ENCODE measurements at regions not wholly inside any gene's neighbourhood (a gene's known extent, or its start where the extent isn't known, plus 50 kb on each side); places are given as distances from the start of the nearest gene placed in this dataset.

DNA sequence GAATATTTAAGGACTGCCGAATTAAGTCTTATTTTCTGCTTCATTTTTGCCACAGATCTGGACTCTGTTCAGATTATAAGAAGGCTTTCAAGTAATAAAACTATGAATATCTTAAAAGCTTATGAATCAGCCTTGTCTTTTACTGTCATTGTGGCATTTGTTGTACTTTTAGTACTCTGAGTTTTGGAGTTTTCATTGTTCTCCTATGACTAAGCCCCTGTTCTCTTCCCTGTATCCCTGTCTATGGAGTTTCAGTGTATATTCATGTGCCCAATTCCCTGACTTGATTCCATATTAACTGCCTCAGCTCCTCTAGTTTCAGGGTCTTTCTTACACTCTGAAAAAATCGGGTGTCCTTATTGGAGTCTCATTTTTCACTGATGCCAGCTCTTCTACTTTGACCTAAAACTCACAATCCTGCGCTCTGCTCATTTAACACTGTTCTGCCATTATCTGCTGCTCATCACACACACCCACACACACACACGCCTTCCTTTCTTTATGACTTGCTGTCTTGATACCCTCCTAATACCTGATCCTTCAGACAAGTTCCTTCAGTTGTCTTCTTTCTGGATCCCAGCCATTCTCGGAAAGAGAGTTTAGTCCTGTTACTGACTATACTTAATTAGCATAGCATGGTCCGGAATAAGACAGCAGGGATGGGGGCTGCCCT, 511.8 kb downstream of the CPS1 start:
- no peaks in the 10 kb centered on the region for H3K36me3 ChIP-seq (ENCODE audit: insufficient read depth, low read length)
- H3K9me3 ChIP-seq (ENCODE audit: low read depth, low read length) = no peaks in the 10 kb centered on the region
- no peak overlapping the region for H3K4me3 ChIP-seq
- H3K9ac ChIP-seq (ENCODE audit: insufficient read length) = no peak overlapping the region
- TF ChIP-seq POLR2AphosphoS5 (IDR thresholded peaks at IDR 0.05; ENCODE audit: borderline replicate concordance, low read depth, low read length) (no peak), FOXP2 (optimal IDR thresholded peaks at IDR 0.05; ENCODE audit: control extremely low read depth, extremely low read length, insufficient read depth) (no peak), EZH2 (IDR thresholded peaks at IDR 0.05) (no peak)
- no peak overlapping the region for H3K27ac ChIP-seq
- no peak for DNase-seq (ENCODE audit: low read depth, low spot score)

DNA sequence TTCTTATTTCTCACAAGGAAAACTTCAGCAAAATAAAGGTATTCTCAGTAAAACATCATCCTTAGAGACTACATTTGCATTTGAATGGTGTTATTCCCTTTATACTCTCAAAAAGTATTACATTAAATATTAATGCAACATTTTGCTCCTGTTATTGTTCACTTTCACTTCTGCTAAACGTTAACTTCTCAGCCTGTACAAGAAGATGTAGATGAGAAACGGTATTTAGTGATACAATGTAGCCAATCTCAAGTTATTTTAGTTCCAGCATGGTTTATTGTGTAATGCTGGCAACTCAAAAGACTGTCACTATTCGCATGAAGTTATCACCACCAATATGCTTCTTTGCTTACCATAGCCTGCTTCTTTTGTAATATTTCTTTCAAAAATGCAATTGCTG, 514.1 kb downstream of the CPS1 start:
- H3K9me3 ChIP-seq (ENCODE audit: low read depth, low read length) = no peaks in the 10 kb centered on the region
- no peak overlapping the region for H3K4me3 ChIP-seq
- H3K9ac ChIP-seq (ENCODE audit: insufficient read length) = no peak overlapping the region
- H3K27ac ChIP-seq = no peak overlapping the region
- DNase-seq (ENCODE audit: low read depth, low spot score) = no peak
- H3K36me3 ChIP-seq (ENCODE audit: insufficient read depth, low read length) = no peaks in the 10 kb centered on the region
- TF ChIP-seq FOXP2 (optimal IDR thresholded peaks at IDR 0.05; ENCODE audit: control extremely low read depth, extremely low read length, insufficient read depth) = no peak

DNA sequence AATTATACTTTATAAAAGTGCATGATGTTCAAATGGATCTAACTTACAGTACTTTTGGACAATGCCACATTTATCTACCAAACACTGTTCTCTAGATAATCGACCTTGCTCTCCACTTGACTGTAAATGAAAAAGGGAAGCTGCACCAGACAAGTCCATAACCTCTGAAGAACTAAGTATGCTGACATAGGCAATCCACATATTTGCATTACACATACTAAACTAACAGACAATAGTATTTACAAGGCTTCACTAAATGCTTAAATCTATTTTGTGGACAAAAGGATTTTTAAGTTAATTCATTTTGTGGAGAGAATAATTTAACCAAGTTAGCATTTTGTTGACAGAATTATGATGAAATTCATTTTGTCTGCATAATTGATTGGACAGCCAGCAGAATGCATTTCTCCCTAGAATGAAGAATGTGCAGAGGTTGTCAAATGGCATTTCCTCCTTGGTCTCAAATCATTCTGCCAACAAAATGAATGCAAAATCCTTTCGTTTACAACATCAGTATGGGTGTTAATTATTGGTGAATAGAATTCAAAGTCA, 520.9 kb downstream of the CPS1 start:
- no peaks in the 10 kb centered on the region for H3K36me3 ChIP-seq (ENCODE audit: insufficient read depth, low read length)
- DNase-seq (ENCODE audit: low read depth, low spot score) = peak; percentile 65
- H3K4me3 ChIP-seq = peak overlapping the region; percentile 41; the same call in 1 of the 2 replicates
- TF ChIP-seq FOXP2 (optimal IDR thresholded peaks at IDR 0.05; ENCODE audit: control extremely low read depth, extremely low read length, insufficient read depth) (no peak), EZH2 (IDR thresholded peaks at IDR 0.05) (no peak), POLR2AphosphoS5 (IDR thresholded peaks at IDR 0.05; ENCODE audit: borderline replicate concordance, low read depth, low read length) (peak; percentile 82; the same call in 1 of the 2 replicates)
- no peaks in the 10 kb centered on the region for H3K9me3 ChIP-seq (ENCODE audit: low read depth, low read length)
- H3K27ac ChIP-seq = peak overlapping the region; percentile 81; the same call in 1 of the 2 replicates
- H3K9ac ChIP-seq (ENCODE audit: insufficient read length) = no peak overlapping the region

DNA sequence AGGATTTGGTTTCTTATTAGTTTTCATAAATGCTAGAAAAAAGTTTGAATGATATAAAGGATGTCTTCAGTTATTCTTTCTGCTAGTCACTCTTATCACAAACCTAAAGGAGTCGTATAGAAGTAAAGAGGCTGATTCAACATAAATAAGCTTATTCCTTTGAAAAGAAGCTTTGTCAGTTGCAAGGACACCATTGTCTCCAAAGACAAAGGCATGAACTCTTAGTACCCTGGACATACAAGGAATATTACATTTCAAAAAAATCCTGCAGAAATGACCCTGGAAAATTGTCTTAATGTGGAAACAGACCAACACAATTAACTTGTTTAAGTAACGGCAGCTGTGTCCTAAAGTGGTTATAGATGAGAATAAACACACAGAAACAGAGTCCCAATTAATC, 528.0 kb downstream of the CPS1 start:
- Histone ChIP-seq H3K36me3 (ENCODE audit: insufficient read depth, low read length) (no peaks in the 10 kb centered on the region), H3K9me3 (ENCODE audit: low read depth, low read length) (no peaks in the 10 kb centered on the region), H3K4me3 (no peak overlapping the region), H3K9ac (ENCODE audit: insufficient read length) (no peak overlapping the region), H3K27ac (no peak overlapping the region)
- TF ChIP-seq POLR2AphosphoS5 (IDR thresholded peaks at IDR 0.05; ENCODE audit: borderline replicate concordance, low read depth, low read length) (no peak), EZH2 (IDR thresholded peaks at IDR 0.05) (no peak), FOXP2 (optimal IDR thresholded peaks at IDR 0.05; ENCODE audit: control extremely low read depth, extremely low read length, insufficient read depth) (no peak)
- no peak for DNase-seq (ENCODE audit: low read depth, low spot score)

DNA sequence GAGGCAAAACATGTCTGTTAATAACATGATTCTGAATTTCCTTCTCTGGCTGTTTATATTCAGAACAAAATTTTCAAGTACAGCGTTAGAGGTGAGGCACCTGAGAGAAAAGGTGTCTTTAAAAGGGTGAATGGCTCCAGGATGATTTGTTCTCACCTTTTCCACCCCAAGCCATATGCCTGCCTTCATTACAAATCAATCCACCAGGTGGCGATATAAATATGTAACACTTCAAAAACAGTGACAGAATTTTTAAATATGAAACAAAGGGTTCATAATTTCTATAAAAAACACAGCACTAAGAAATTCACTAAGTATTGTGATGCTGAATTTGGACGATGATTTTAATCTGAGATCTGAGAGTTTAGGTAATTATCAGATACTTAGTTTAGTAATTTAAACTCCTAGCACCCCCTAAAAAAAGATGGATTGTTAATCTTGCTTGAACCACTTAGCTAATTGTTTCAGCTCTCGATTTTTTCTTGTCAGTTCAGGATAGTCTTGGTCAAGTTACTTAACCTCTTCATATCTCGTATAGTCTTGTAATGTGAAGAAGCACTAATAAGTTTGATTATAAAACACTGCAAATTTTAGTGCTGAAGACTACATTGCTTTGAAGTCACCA, 528.8 kb downstream of the CPS1 start:
- TF ChIP-seq POLR2AphosphoS5 (IDR thresholded peaks at IDR 0.05; ENCODE audit: borderline replicate concordance, low read depth, low read length) = no peak
- TF ChIP-seq FOXP2 (optimal IDR thresholded peaks at IDR 0.05; ENCODE audit: control extremely low read depth, extremely low read length, insufficient read depth) = no peak
- TF ChIP-seq EZH2 (IDR thresholded peaks at IDR 0.05) = no peak
- H3K4me3 ChIP-seq = no peak overlapping the region
- DNase-seq (ENCODE audit: low read depth, low spot score) = no peak

DNA sequence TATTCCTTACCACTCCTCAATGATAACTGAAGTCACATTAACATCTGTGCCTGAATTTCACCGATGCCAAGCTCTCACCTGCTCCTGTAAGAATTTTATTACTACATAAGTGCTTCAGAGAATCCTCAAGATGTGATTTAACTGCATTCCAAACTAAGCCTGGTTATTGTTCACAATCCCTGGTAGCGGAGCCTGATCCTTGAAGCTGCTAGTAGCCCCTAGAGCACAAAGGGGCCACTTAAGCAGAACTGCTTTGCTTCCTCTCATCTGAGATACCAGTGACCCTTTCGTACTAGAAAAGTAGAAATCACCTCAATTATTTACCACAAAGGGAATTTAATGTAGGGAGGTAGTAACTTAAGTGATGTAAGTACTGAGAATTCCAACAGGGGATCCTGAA, 529.6 kb downstream of the CPS1 start:
- Histone ChIP-seq H3K4me3 (no peak overlapping the region), H3K36me3 (ENCODE audit: insufficient read depth, low read length) (no peaks in the 10 kb centered on the region), H3K27ac (no peak overlapping the region), H3K9ac (ENCODE audit: insufficient read length) (no peak overlapping the region), H3K9me3 (ENCODE audit: low read depth, low read length) (no peaks in the 10 kb centered on the region)
- DNase-seq (ENCODE audit: low read depth, low spot score) = no peak
- TF ChIP-seq FOXP2 (optimal IDR thresholded peaks at IDR 0.05; ENCODE audit: control extremely low read depth, extremely low read length, insufficient read depth) (no peak), EZH2 (IDR thresholded peaks at IDR 0.05) (no peak), POLR2AphosphoS5 (IDR thresholded peaks at IDR 0.05; ENCODE audit: borderline replicate concordance, low read depth, low read length) (no peak)

More for the DNA sequence above, 528.8 kb downstream of the CPS1 start:
- Histone ChIP-seq H3K36me3 (ENCODE audit: insufficient read depth, low read length) (no peaks in the 10 kb centered on the region), H3K27ac (no peak overlapping the region), H3K9me3 (ENCODE audit: low read depth, low read length) (no peaks in the 10 kb centered on the region), H3K9ac (ENCODE audit: insufficient read length) (no peak overlapping the region)

DNA sequence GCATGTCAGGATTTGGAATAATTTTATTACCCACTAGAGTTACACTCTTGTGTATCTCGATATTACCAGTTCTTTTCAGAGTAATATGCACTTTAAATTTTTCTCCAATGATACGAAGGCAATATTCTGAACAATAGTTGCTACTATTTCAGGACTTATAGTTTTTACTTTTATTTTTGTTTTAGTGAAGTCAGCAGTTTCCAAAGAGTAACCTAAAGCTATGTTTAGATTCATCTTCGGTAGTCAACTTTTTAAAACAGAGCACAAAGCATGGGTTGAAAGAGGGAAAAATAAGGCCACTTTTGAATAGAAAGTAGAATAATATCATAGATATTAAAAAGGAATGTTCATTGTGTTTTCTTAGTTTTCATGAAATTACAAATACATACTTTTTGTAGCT, 532.7 kb downstream of the CPS1 start:
- no peak overlapping the region for H3K27ac ChIP-seq
- H3K36me3 ChIP-seq (ENCODE audit: insufficient read depth, low read length) = no peaks in the 10 kb centered on the region
- no peaks in the 10 kb centered on the region for H3K9me3 ChIP-seq (ENCODE audit: low read depth, low read length)
- no peak for DNase-seq (ENCODE audit: low read depth, low spot score)
- H3K4me3 ChIP-seq = no peak overlapping the region
- H3K9ac ChIP-seq (ENCODE audit: insufficient read length) = no peak overlapping the region
- TF ChIP-seq EZH2 (IDR thresholded peaks at IDR 0.05) (no peak), FOXP2 (optimal IDR thresholded peaks at IDR 0.05; ENCODE audit: control extremely low read depth, extremely low read length, insufficient read depth) (no peak), POLR2AphosphoS5 (IDR thresholded peaks at IDR 0.05; ENCODE audit: borderline replicate concordance, low read depth, low read length) (no peak)

DNA sequence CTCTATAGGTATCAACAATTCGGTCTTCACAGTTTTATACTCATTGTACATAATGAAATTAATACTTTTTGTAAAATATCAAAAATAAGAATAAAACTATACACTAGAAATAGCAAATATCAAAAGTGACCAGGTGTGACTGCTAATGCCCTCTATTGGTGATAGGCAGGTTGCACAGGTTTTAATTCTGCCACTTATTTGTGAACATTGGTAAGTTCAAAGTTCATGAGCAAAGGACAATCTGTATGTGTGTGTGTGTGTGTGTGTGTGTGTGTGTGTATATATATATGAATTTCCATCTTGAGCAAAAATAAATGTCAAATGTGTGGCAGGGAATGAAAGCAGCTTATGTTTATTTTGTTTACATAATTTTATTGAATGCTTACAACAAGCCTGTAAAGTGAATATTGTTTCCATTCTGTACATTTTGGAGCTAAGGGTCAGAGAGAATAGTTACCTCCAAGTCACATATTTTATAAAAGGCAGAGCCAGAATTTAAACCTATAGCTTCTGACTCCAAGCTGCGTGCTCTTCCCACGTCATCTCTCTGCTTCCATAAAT, 537.4 kb downstream of the CPS1 start:
- H3K27ac ChIP-seq = no peak overlapping the region
- H3K36me3 ChIP-seq (ENCODE audit: insufficient read depth, low read length) = no peaks in the 10 kb centered on the region
- H3K9ac ChIP-seq (ENCODE audit: insufficient read length) = no peak overlapping the region
- TF ChIP-seq POLR2AphosphoS5 (IDR thresholded peaks at IDR 0.05; ENCODE audit: borderline replicate concordance, low read depth, low read length) = no peak
- no peak for TF ChIP-seq FOXP2 (optimal IDR thresholded peaks at IDR 0.05; ENCODE audit: control extremely low read depth, extremely low read length, insufficient read depth)
- no peak for TF ChIP-seq EZH2 (IDR thresholded peaks at IDR 0.05)
- H3K9me3 ChIP-seq (ENCODE audit: low read depth, low read length) = no peaks in the 10 kb centered on the region; the same call in 1 of the 2 replicates
- H3K4me3 ChIP-seq = no peak overlapping the region
- no peak for DNase-seq (ENCODE audit: low read depth, low spot score)
